ENCODE measurements at regions not wholly inside any gene's neighbourhood (a gene's known extent, or its start where the extent isn't known, plus 50 kb on each side); places are given as distances from the start of the nearest gene placed in this dataset.
"Not testable (repeated sequence)": the region's sequence is repeated elsewhere in the genome, so short reads cannot be mapped to it uniquely, and the experiment has no call there.

DNA sequence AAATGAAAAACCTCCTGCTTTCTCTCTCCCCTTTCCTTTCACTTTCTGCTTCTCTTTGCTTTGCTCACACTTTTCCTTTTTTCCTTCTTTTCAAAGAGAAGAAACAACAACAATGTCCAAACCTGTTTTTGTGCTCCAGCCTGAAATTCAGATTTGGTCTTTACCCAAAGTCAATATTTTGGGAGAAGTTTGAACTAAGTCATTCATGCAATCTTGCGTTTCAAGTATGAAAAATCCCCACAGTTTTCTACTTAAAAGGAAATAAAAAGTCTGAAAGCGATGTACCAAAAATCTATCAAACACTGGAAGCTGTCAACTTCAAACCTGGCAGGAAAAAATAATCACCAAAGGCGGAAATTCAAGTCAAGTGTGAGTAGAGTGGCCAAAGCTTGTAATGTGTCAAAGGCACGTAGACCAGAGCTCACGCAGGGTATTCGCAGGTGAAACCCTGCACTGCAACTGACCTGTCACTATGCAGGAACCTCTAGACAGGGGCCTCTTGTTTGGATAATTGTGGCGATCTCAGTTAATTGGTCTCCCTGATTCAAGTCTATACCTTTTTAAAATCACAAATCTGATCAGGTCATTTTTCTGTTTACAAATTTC is 118.8 kb upstream of the GALNT15 start:
- no peak for DNase-seq

DNA sequence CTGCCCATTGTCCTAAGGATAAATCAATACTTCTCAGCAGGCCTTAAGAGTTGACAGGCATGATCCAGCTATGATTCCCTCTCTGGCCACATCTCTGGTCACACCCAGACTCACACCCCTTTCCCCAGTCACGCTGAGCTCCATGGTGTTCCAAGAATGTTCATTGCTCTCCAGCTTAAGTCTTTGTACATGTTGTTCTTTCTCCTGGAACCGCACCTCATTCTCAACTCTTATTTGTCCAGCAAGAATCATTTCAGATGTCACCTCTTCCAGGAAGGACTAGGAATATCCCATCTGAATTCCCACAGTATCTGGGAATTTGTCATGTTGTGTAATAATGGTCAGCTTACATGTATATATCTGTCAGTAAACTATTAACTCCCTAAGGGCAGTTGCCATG is 118.3 kb upstream of the GALNT15 start:
- DNase-seq, result no peak

DNA sequence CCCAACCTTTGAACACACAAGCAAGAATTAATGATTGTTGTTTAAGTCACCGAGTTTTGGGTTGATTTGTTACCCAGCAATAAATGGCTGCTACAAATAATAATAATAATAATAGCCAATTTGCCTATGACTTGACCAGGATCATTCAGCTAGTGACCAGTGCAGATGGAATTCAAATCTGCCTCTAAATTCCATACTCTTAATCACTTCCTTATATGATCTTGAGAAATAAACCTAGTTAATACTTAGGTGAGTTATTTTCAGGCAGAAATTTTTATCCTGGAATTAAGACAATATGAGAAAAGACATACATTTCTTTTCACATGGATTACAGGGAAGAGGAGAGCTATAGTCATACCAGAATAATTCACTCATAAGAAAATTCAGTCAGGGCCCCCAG is 116.0 kb upstream of the GALNT15 start:
- DNase-seq, result no peak

DNA sequence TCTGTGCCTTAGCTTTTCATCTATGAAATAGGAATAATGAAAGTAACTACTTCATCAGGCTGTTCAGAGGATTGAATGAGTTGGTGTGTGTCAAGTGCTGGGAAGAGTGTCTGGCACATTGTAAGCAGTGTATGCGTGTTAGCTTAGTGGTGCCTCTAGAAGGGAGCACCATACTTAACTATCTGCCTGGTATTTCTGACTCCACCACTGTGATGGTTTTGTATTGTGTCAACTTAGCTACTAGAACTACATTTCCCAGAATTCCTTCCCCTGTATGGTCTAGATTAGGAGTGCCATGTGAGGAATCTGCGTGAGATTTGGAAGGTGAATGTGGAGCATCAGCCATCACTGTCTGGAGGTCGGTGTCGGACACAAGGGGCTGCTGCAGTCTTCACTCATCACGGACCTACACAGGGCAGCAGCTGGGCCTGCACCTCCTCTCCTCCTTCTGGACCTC is 115.4 kb upstream of the GALNT15 start:
- DNase-seq, result no peak

DNA sequence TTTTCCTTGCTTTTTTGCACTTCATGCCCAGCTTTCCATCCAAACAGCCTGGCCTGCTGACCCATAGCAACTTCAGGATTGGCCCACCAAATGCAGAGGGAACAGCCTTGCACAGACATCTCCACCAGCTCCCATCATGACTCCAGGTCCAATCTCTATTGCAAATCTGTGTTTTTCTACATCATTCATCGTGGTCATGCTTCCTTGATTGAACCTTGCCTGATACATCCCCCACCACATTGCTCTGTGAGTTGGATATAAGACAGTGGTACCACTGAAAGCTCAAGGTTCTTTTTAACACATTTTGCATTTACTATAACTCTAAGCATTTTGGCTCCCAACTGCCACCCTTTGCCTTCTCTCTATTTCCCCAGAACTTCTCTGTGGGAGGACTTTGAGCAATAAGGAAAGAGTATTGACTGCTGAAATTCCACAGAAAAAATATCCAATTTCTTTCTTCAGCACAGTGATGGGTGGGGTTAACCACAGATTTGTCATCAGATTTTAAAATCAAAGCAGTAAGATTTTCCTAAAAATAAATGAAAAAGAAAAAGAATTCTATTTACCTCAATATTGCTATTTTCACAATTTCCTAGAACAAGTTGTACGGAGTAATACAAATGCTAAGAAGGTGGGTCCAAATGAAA is 114.6 kb upstream of the GALNT15 start:
- DNase-seq, result no peak

GRCh38 chr3:16060358-16060852 is 114.1 kb upstream of the GALNT15 start:
- peak; percentile 12 for DNase-seq

- DNase-seq, result no peak
These were observed 113.5 kb upstream of the GALNT15 start for GRCh38 chr3:16060945-16061344.

- no peak for DNase-seq
These were observed 113.0 kb upstream of the GALNT15 start for GRCh38 chr3:16061491-16061890.

DNA sequence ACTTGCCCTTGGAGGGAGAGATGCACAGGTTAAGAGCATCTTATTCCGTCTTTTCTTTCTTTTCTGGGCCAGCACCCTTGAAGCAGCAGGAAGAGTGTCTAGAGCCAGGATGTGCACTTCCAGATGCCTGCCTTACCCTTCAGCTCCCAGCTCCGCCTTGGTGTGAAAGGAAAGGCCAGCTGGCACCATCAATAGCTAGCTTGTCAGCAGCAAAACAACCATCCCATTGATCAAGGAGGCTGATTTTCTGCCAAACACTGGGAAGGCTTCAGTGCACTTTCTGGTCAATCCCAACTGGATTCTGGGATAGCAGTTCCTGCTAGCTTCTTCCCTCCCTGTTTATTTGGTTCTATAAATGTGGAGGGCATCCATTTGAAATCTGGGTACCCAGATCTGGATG is 110.9 kb upstream of the GALNT15 start:
- DNase-seq, result no peak

DNA sequence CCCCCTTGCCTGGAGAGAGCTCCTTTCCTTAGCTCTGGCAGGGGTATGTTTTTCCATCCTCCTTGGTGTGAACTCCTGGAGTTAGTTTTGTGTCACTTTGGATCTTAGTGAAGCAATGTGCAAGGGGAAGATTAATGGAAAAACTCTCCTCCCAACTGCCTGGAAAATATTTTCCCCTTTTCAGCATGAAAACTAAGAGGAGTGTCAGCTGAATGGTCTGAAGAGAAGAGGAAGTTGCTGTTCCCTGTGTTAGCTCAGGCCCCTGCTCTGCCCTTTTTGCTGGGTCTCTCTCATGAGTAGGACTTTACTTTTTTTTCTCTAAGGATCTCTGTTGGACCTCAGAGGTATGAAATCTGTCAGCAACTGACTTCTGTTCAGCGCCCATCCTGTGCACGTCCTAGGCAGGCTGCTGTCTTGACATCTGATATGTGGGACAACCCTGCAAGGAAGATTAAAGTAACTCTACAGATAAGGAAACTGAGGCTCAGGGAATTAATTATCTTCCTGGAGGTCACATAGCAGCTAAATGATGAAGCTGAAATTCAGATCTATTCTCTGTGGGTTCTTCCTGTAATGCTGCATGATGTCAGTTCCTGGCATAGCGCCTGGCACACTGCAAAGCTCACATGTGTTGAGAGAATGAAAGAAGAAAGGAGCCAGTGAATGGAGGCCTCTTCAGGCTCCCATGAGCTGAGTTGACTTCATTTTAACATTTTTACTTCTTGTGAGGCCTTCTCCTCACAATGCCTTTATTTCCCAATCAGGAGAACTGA is 109.7 kb upstream of the GALNT15 start:
- DNase-seq, result peak; percentile 24

DNA sequence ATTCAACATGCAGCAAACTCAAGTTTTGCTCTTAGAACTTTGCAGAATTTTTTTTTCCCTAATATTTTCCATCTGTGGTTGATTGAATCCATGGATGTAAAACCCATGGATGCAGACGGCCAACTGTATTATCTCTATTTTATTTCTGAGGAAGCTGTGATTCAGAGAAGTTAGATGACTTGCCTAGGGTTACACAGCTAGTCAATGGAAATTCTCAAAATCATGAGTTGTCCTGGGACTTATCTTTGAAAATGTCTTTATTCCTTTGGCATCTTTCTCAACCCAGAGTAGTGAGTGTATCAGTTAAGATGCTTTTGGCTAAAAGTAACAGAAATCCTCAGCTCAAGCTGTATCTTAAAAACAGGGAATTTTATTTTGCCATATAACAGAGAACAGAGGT is 107.9 kb upstream of the GALNT15 start:
- no peak for DNase-seq

DNA sequence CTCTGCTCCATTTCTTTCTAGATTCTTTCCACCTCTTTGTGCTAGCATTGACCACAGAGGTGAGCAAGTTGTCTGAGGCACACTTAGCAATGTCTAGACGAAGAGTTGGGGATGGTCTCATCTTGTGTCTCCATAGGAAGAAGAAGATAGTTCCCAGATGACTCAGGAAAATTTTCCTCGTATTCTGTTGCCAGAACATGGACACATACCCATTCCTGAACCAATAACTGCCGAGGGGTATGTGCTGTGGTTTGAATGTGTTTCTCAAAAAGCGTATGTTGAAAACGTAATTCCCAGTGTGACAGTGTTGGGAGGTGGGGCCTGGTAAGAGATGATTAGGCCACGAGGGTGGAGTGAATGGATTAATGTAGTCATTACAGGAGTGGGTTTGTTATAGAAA is 107.5 kb upstream of the GALNT15 start:
- DNase-seq, result no peak

DNA sequence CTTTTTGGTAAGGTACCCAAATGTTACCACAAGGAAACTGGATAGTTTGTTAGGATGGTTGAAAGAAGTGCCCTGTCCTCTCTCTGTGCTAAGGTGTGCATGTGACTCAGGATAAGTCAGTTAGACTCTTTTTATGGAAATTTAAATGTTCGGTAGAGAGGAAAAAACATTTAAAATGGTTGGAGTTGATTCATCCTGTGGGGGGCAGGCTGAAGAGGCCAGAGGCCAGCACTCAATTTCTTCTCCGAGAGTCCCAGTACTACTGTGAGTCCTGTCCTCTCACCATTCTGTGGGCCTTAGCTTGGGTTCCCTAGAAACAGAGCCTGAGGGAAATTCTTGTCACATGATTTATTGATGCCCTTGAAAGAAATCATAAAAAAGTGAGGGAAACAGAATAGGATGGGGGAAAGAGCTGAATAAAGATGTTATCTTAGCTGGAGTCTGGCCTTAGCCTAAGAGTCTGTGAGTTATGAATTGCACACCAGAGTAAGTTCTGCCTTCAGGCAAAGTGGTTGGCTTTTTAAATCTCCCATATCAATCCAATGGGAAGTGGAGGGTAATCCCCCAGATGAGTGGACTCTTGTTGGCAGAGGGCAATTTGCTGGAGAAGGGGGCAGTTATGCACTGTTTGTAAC is 106.5 kb upstream of the GALNT15 start:
- DNase-seq, result no peak

GRCh38 chr3:16069149-16069922 is 105.1 kb upstream of the GALNT15 start:
- no peak for DNase-seq

- no peak for DNase-seq
These were observed 103.8 kb upstream of the GALNT15 start for GRCh38 chr3:16070707-16071106.

GRCh38 chr3:16071206-16071605 is 103.3 kb upstream of the GALNT15 start:
- no peak for DNase-seq

- no peak for DNase-seq
These were observed 101.9 kb upstream of the GALNT15 start for GRCh38 chr3:16072420-16073110.

DNA sequence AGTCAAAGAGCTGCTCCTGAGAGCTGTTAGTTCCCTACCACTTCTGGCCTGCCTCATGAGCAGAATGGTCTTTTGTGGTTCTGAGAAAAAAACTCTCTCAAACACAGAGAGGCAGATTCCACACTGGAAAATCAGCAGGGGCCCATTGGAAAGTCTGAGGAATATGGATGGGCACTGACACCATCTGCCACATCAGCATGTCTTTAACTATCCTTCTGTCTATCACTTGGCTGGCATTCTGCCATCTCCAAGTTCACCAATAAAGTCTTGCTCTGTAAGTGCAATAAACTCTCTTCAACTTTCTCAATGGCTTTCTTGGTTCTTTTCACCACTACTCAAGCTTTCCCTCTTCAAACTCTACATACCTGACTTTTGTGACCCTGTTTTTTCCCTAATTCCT is 101.3 kb upstream of the GALNT15 start:
- DNase-seq, result no peak

DNA sequence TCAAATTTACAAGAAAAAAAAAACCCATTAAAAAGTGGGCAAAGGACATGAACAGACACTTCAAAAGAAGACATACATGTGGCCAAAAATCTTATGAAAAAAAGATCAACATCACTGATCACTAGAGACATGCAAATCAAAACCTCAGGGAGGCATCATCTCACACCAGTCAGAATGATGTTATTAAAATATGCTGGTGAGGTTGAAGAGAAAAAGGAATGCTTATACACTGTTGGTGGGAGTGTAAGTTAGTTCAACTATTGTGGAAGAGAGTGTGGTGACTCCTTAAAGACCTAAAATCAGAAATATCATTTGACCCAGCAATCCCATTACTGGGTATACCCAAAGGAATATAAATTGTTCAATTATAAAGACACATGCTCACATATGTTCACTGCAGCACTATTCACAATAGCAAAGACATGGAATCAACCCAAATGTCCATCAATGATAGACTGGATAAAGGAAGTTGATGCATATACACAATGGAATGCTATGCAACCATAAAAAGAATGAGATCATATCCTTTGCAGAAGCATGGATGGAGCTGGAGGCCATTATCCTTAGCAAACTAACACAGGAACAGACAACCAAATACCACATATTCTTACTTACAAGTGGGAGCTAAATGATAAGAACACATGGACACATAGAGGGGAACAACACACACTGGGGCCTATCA is 100.3 kb upstream of the GALNT15 start:
- not testable (repeated sequence) for DNase-seq

DNA sequence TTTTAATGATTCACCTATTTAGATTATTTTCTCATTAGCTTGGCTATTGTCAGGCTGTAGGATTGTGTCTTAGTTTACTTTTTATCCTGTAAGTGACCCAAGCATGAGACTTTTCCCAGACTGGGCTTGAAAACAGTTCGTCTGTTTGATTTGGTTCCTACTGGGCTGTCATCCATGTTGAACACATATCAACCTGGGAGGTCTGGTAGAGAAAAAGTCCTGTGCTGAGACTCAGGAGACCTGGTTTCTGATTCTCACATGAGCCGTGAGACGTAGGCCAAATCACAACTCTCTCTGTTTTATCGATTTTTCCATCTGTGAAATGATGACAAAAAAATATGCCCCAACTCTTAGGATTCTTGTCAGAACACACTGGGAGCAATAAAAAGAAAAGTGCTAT is 98.8 kb upstream of the GALNT15 start:
- DNase-seq, result no peak

DNA sequence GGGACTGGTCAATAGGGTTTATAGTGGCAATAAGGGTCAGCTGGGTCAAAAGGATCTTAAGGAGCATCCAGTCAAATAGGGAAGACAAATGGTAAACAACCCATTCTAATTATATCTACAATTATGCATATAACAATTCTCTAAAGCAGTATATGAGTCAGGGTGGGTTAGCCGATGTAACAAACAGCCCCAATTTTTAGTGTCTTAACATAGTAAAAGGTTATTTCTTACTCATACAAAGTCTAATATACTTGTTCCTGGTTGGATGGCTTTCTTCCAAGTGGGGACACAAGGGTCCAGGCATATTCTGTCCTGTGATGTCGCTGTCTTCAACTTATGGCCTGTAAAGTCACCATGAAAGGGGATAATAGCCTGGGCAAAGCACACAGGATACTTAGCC is 97.9 kb upstream of the GALNT15 start:
- no peak for DNase-seq
